ENCODE measurements at regions not wholly inside any gene's neighbourhood (a gene's known extent, or its start where the extent isn't known, plus 50 kb on each side); places are given as distances from the start of the nearest gene placed in this dataset.
A peak's percentile ranks its signal among the peaks of the same experiment; 100 is the strongest.
"Not testable (repeated sequence)": the region's sequence is repeated elsewhere in the genome, so short reads cannot be mapped to it uniquely, and the experiment has no call there.

- Histone ChIP-seq H3K4me3 (no peak overlapping the region), H3K27me3 (no peaks in the 10 kb centered on the region), H3K4me1 (no peaks in the 10 kb centered on the region), H3K9me3 (no peaks in the 10 kb centered on the region), H3K36me3 (no peaks in the 10 kb centered on the region), H3K27ac (no peak overlapping the region)
- ATAC-seq (ENCODE audit: low FRiP score in 2 of 2) (no peak), DNase-seq (no peak)
- 95 to 96% methylated on average over 9 of the region's 9 CpGs for WGBS, 2 donors
- no peak for TF ChIP-seq POLR2AphosphoS5 (IDR thresholded peaks at IDR 0.05)
These were observed 91.1 kb downstream of the BUB3 start for GRCh38 chr10:123245264-123245663.

- H3K36me3 ChIP-seq: no peaks in the 10 kb centered on the region
- H3K4me1 ChIP-seq: no peaks in the 10 kb centered on the region
- ATAC-seq (ENCODE audit: low FRiP score in 2 of 2) (no peak), DNase-seq (no peak)
- no peaks in the 10 kb centered on the region for H3K9me3 ChIP-seq
- 33 to 64% methylated on average over 1 of the region's 1 CpG for WGBS, 2 donors
- no peak for TF ChIP-seq CTCF (IDR thresholded peaks at IDR 0.05)
- TF ChIP-seq POLR2AphosphoS5 (IDR thresholded peaks at IDR 0.05): no peak
- no peak for TF ChIP-seq POLR2A (IDR thresholded peaks at IDR 0.05)
- no peak for TF ChIP-seq EP300 (IDR thresholded peaks at IDR 0.05)
- H3K27ac ChIP-seq: no peak overlapping the region
- H3K4me3 ChIP-seq: no peak overlapping the region
- no peaks in the 10 kb centered on the region for H3K27me3 ChIP-seq
These were observed 95.7 kb downstream of the BUB3 start for GRCh38 chr10:123249894-123250293.

GRCh38 chr10:123250640-123251039, 96.4 kb downstream of the BUB3 start:
- TF ChIP-seq EP300 (IDR thresholded peaks at IDR 0.05): no peak
- TF ChIP-seq POLR2AphosphoS5 (IDR thresholded peaks at IDR 0.05): no peak
- no peak for TF ChIP-seq CTCF (IDR thresholded peaks at IDR 0.05)
- H3K36me3 ChIP-seq: no peaks in the 10 kb centered on the region
- H3K9me3 ChIP-seq: no peaks in the 10 kb centered on the region
- H3K27me3 ChIP-seq: no peaks in the 10 kb centered on the region
- WGBS, 2 donors: 80 to 81% methylated on average over 4 of the region's 4 CpGs
- ATAC-seq (ENCODE audit: low FRiP score in 2 of 2) (no peak), DNase-seq (no peak)
- no peaks in the 10 kb centered on the region for H3K4me1 ChIP-seq
- H3K27ac ChIP-seq: no peak overlapping the region
- no peak overlapping the region for H3K4me3 ChIP-seq

GRCh38 chr10:123252779-123253178, 98.6 kb downstream of the BUB3 start:
- DNase-seq: no peak
- H3K27me3 ChIP-seq: no peaks in the 10 kb centered on the region
- WGBS, 2 donors: 64 to 65% methylated on average over 4 of the region's 4 CpGs
- no peak for ATAC-seq (ENCODE audit: low FRiP score in 2 of 2)
- no peaks in the 10 kb centered on the region for H3K9me3 ChIP-seq
- H3K27ac ChIP-seq: no peak overlapping the region
- TF ChIP-seq POLR2A (IDR thresholded peaks at IDR 0.05) (no peak), POLR2AphosphoS5 (IDR thresholded peaks at IDR 0.05) (no peak), CTCF (IDR thresholded peaks at IDR 0.05) (no peak), EP300 (IDR thresholded peaks at IDR 0.05) (no peak)
- H3K4me1 ChIP-seq: no peaks in the 10 kb centered on the region
- no peaks in the 10 kb centered on the region for H3K36me3 ChIP-seq
- H3K4me3 ChIP-seq: no peak overlapping the region

- not testable (repeated sequence) for H3K27ac ChIP-seq, H3K36me3 ChIP-seq, H3K4me3 ChIP-seq, DNase-seq, H3K4me1 ChIP-seq, H3K27me3 ChIP-seq, H3K9me3 ChIP-seq
- WGBS, 2 donors: 82 to 90% methylated on average over 5 of the region's 5 CpGs
- peak in 1 of 2 donors; percentile 67 for ATAC-seq (ENCODE audit: low FRiP score in 2 of 2)
These were observed 100.1 kb downstream of the BUB3 start for GRCh38 chr10:123254343-123254742.

GRCh38 chr10:123257904-123258456, 103.8 kb downstream of the BUB3 start:
- DNase-seq (no peak), ATAC-seq (ENCODE audit: low FRiP score in 2 of 2) (no peak)
- 93% methylated on average over 13 of the region's 13 CpGs for WGBS, 2 donors

More at GRCh38 chr10:123257904-123258456, 103.8 kb downstream of the BUB3 start:
- H3K36me3 ChIP-seq: no peaks in the 10 kb centered on the region
- H3K27ac ChIP-seq: no peak overlapping the region
- H3K27me3 ChIP-seq: no peaks in the 10 kb centered on the region
- TF ChIP-seq POLR2A (IDR thresholded peaks at IDR 0.05) (no peak), EP300 (IDR thresholded peaks at IDR 0.05) (no peak), POLR2AphosphoS5 (IDR thresholded peaks at IDR 0.05) (no peak)
- H3K9me3 ChIP-seq: no peaks in the 10 kb centered on the region
- no peak overlapping the region for H3K4me3 ChIP-seq
- no peaks in the 10 kb centered on the region for H3K4me1 ChIP-seq
